H9 (cell line): ENCODE measurements at regions not wholly inside any gene's neighbourhood (a gene's known extent, or its start where the extent isn't known, plus 50 kb on each side); places are given as distances from the start of the nearest gene placed in this dataset.

Source experiments
- DNase-seq: peaks from one replicate; pipeline ENCODE4 v3.0.0-alpha.2; 2017
- H2AFZ ChIP-seq: one replicate; pipeline ENCODE4 v1.6.1; 2013; ENCODE audit warnings: mild to moderate bottlenecking, low read length, control low read depth, moderate library complexity
- H2AK5ac ChIP-seq: 2 replicates; pipeline ENCODE4 v1.6.1; 2013; ENCODE audit warnings: low read length, control low read depth, mixed read lengths; ENCODE audit not compliant: insufficient read length
- H2BK120ac ChIP-seq: one replicate; pipeline ENCODE4 v1.6.1; 2013; ENCODE audit warnings: low read depth, mild to moderate bottlenecking, low read length, control low read depth, inconsistent platforms; ENCODE audit not compliant: poor library complexity, severe bottlenecking
- H2BK12ac ChIP-seq: 2 replicates; pipeline ENCODE4 v1.6.1; 2013; ENCODE audit warnings: low read length, control low read depth, mixed read lengths, low read depth; ENCODE audit not compliant: insufficient read length
- H2BK15ac ChIP-seq: 2 replicates; pipeline ENCODE4 v1.6.1; 2013; ENCODE audit warnings: low read depth, low read length, control low read depth
- H2BK20ac ChIP-seq: one replicate; pipeline ENCODE4 v1.6.1; 2013; ENCODE audit warnings: low read depth, mild to moderate bottlenecking, low read length, control low read depth, inconsistent platforms; ENCODE audit not compliant: poor library complexity, severe bottlenecking
- H2BK5ac ChIP-seq: 2 replicates; pipeline ENCODE4 v1.6.1; 2013; ENCODE audit warnings: low read length, control low read depth, mixed read lengths; ENCODE audit not compliant: insufficient read length
- H3K14ac ChIP-seq: 2 replicates; pipeline ENCODE4 v1.6.1; 2013; ENCODE audit warnings: low read length, control low read depth; ENCODE audit not compliant: insufficient read depth
- H3K18ac ChIP-seq: 2 replicates; pipeline ENCODE4 v1.6.1; 2013; ENCODE audit warnings: low read depth, mild to moderate bottlenecking, mixed read lengths, low read length, control low read depth; ENCODE audit not compliant: insufficient read length
- H3K23ac ChIP-seq: 2 replicates; pipeline ENCODE4 v1.6.1; 2013; ENCODE audit warnings: low read length, control low read depth, mixed read lengths, low read depth; ENCODE audit not compliant: insufficient read length
- H3K23me2 ChIP-seq: 2 replicates; pipeline ENCODE4 v1.6.1; 2013; ENCODE audit warnings: low read depth, mild to moderate bottlenecking, mixed read lengths, low read length, control low read depth; ENCODE audit not compliant: insufficient read length, poor library complexity, severe bottlenecking
- H3K27ac ChIP-seq: 2 replicates; pipeline ENCODE4 v1.5.1; 2013; ENCODE audit warnings: low read length, control low read depth, mixed read lengths, low read depth; ENCODE audit not compliant: insufficient read length
- H3K27me3 ChIP-seq: 2 replicates; pipeline ENCODE4 v1.6.1; 2013; ENCODE audit warnings: low read length, control low read depth, inconsistent platforms; ENCODE audit not compliant: insufficient read depth
- H3K4ac ChIP-seq: 2 replicates; pipeline ENCODE4 v1.6.1; 2013; ENCODE audit warnings: low read depth, mild to moderate bottlenecking, control low read depth, inconsistent platforms, low read length, moderate library complexity
- H3K4me1 ChIP-seq: 2 replicates; pipeline ENCODE4 v1.6.1; 2013; ENCODE audit warnings: low read length, control low read depth, inconsistent platforms; ENCODE audit not compliant: insufficient read depth
- H3K4me2 ChIP-seq: 2 replicates; pipeline ENCODE4 v1.6.1; 2013; ENCODE audit warnings: low read length, control low read depth, mixed read lengths; ENCODE audit not compliant: insufficient read length, insufficient read depth
- H3K56ac ChIP-seq: 2 replicates; pipeline ENCODE4 v1.6.1; 2013; ENCODE audit warnings: low read depth, mild to moderate bottlenecking, mixed read lengths, low read length, control low read depth; ENCODE audit not compliant: insufficient read length
- H3K79me1 ChIP-seq: 2 replicates; pipeline ENCODE4 v1.6.1; 2013; ENCODE audit warnings: low read depth, mild to moderate bottlenecking, moderate library complexity, low read length, control low read depth, inconsistent platforms; ENCODE audit not compliant: insufficient read depth, poor library complexity, severe bottlenecking
- H3K79me2 ChIP-seq: 2 replicates; pipeline ENCODE4 v1.6.1; 2013; ENCODE audit warnings: low read length, control low read depth, inconsistent platforms; ENCODE audit not compliant: insufficient read depth
- H3K9ac ChIP-seq: 2 replicates; pipeline ENCODE4 v1.6.1; 2013; ENCODE audit warnings: low read length, control low read depth, mixed read lengths; ENCODE audit not compliant: insufficient read length; ENCODE audit errors: extremely low read depth
- H3K9me3 ChIP-seq: one replicate; pipeline ENCODE4 v1.6.1; 2013; ENCODE audit warnings: low read depth, low read length, inconsistent platforms; ENCODE audit not compliant: control insufficient read depth
- H3T11ph ChIP-seq: one replicate; pipeline ENCODE4 v1.6.1; 2013; ENCODE audit warnings: mild to moderate bottlenecking, low read length, control low read depth, inconsistent platforms
- H4K20me1 ChIP-seq: one replicate; pipeline ENCODE4 v1.6.1; 2013; ENCODE audit not compliant: control insufficient read depth, insufficient read length, insufficient read depth
- H4K5ac ChIP-seq: 2 replicates; pipeline ENCODE4 v1.6.1; 2013; ENCODE audit warnings: low read depth, mild to moderate bottlenecking, mixed read lengths, low read length, control low read depth; ENCODE audit not compliant: insufficient read length
- H4K8ac ChIP-seq: replicated peaks from 2 replicates; pipeline ENCODE4 v1.6.1; 2013; ENCODE audit warnings: low read length, control low read depth, mixed read lengths, low read depth; ENCODE audit not compliant: insufficient read length
- H4K91ac ChIP-seq: 2 replicates; pipeline ENCODE4 v1.6.1; 2013; ENCODE audit warnings: low read depth, mild to moderate bottlenecking, moderate library complexity, mixed read lengths, low read length, control low read depth; ENCODE audit not compliant: insufficient read length
- H3K27ac Mint-ChIP-seq, 3 experiments: 2 replicates in 2 of 3; 3 replicates in 1 of 3; pipeline ENCODE4 v1.8.0; 2020 to 2021; ENCODE audit warnings: mixed read lengths in 3 of 3, mild to moderate bottlenecking in 1 of 3, moderate library complexity in 1 of 3
- H3K27me3 Mint-ChIP-seq: 2 replicates; pipeline ENCODE4 v1.8.0; 2021; ENCODE audit warnings: low read depth, mild to moderate bottlenecking, moderate library complexity, mixed read lengths
- H3K36me3 Mint-ChIP-seq, 3 experiments: 2 replicates in 2 of 3; 3 replicates in 1 of 3; pipeline ENCODE4 v1.8.0; 2020 to 2021; ENCODE audit warnings: low read depth in 3 of 3, mixed read lengths in 3 of 3; ENCODE audit not compliant: insufficient read depth in 1 of 3
- H3K4me1 Mint-ChIP-seq, 2 experiments: 2 replicates each; pipeline ENCODE4 v1.8.0; 2020; ENCODE audit warnings: mixed read lengths in 2 of 2
- H3K4me3 Mint-ChIP-seq, 2 experiments: 2 replicates in 1 of 2; 3 replicates in 1 of 2; pipeline ENCODE4 v1.8.0; 2020 to 2021; ENCODE audit warnings: mild to moderate bottlenecking in 2 of 2, mixed read lengths in 2 of 2, moderate library complexity in 1 of 2
- H3K9me3 Mint-ChIP-seq, 2 experiments: 2 replicates in 1 of 2; 3 replicates in 1 of 2; pipeline ENCODE4 v1.8.0; 2020; ENCODE audit warnings: mild to moderate bottlenecking in 2 of 2, mixed read lengths in 2 of 2, moderate library complexity in 1 of 2
- CTCF ChIP-seq: fragments of 200-600 bp; sonication (generic); conservative IDR thresholded peaks from 3 replicates; pipeline ENCODE4 v1.8.0; 2021; ENCODE audit warnings: antibody characterized with exemption, mild to moderate bottlenecking
- WGBS: extraction: QIAGEN DNeasy Blood & Tissue Kit; methylation state at CpG from one replicate; pipeline ENCODE4 v1.1.7; 2013; ENCODE audit warnings: missing lambda C conversion rate, low lambda C conversion rate, mixed read lengths; ENCODE audit not compliant: insufficient read length; ENCODE audit errors: extremely low coverage; 5-methylcytosine and 5-hydroxymethylcytosine counted together

- H3K9me3 ChIP-seq, result no peaks in the 10 kb centered on the region
- H2BK20ac ChIP-seq, result no peak overlapping the region
- no peaks in the 10 kb centered on the region for H3K27me3 ChIP-seq
- no peaks in the 10 kb centered on the region for H3K23me2 ChIP-seq
- H3K4me2 ChIP-seq, result no peak overlapping the region
- peaks cover 0 to 7% of the 10 kb centered on the region in 2 experiments; a peak in 1 of 5 replicates for H3K9me3 Mint-ChIP-seq
- no peak overlapping the region for H3K9ac ChIP-seq
- no peak overlapping the region for H3K27ac ChIP-seq
- no peak overlapping the region for H4K8ac ChIP-seq
- TF ChIP-seq CTCF, result no peak
- H4K91ac ChIP-seq, result no peak overlapping the region
- no peak overlapping the region for H2AFZ ChIP-seq
- no peak overlapping the region for H2AK5ac ChIP-seq
- no peaks in the 10 kb centered on the region for H3K27me3 Mint-ChIP-seq
- no peak overlapping the region for H3K4me3 Mint-ChIP-seq
- H2BK12ac ChIP-seq, result no peak overlapping the region
- no peak overlapping the region for H3K18ac ChIP-seq
- H3K79me2 ChIP-seq, result no peaks in the 10 kb centered on the region
- no peak overlapping the region for H3K27ac Mint-ChIP-seq
- H3K56ac ChIP-seq, result no peak overlapping the region
- H3K4ac ChIP-seq, result no peak overlapping the region
- peaks cover 0 to 8% (median 0%) of the 10 kb centered on the region in 3 experiments; a peak in 2 of 7 replicates for H3K36me3 Mint-ChIP-seq
- no peaks in the 10 kb centered on the region for H3K4me1 Mint-ChIP-seq
- no peak overlapping the region for H3K14ac ChIP-seq
- H2BK5ac ChIP-seq, result no peak overlapping the region
- no peak overlapping the region for H3T11ph ChIP-seq
- no peaks in the 10 kb centered on the region for H4K20me1 ChIP-seq
- H3K23ac ChIP-seq, result no peak overlapping the region
- H2BK120ac ChIP-seq, result no peak overlapping the region
- H3K4me1 ChIP-seq, result no peaks in the 10 kb centered on the region
- H4K5ac ChIP-seq, result no peak overlapping the region
- H2BK15ac ChIP-seq, result no peak overlapping the region
- no peak for DNase-seq
- no CpG with 5 or more reads among the region's 1 CpG for WGBS
- no peaks in the 10 kb centered on the region for H3K79me1 ChIP-seq
These were observed 812.1 kb upstream of the INTU start for GRCh38 chr4:126820631-126821030.
